ENCODE measurements at regions not wholly inside any gene's neighbourhood (a gene's known extent, or its start where the extent isn't known, plus 50 kb on each side); places are given as distances from the start of the nearest gene placed in this dataset.

- TF ChIP-seq, protein P1, sequence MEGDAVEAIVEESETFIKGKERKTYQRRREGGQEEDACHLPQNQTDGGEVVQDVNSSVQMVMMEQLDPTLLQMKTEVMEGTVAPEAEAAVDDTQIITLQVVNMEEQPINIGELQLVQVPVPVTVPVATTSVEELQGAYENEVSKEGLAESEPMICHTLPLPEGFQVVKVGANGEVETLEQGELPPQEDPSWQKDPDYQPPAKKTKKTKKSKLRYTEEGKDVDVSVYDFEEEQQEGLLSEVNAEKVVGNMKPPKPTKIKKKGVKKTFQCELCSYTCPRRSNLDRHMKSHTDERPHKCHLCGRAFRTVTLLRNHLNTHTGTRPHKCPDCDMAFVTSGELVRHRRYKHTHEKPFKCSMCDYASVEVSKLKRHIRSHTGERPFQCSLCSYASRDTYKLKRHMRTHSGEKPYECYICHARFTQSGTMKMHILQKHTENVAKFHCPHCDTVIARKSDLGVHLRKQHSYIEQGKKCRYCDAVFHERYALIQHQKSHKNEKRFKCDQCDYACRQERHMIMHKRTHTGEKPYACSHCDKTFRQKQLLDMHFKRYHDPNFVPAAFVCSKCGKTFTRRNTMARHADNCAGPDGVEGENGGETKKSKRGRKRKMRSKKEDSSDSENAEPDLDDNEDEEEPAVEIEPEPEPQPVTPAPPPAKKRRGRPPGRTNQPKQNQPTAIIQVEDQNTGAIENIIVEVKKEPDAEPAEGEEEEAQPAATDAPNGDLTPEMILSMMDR (IDR thresholded peaks at IDR 0.05) = no peak
- no peak for TF ChIP-seq ZFX (IDR thresholded peaks at IDR 0.05; ENCODE audit: borderline replicate concordance)
These were observed 414.0 kb upstream of the FLRT2 start for GRCh38 chr14:85115921-85116320.

Data from 22Rv1 (cell line).